ENCODE measurements at regions not wholly inside any gene's neighbourhood (a gene's known extent, or its start where the extent isn't known, plus 50 kb on each side); places are given as distances from the start of the nearest gene placed in this dataset.

- DNase-seq = no peak
- intact Hi-C loops (cut with DNase I; ENCODE audit: low total_unique reads) = no loop called here
- Histone ChIP-seq H3K9me3 (no peaks in the 10 kb centered on the region), H3K4me3 (no peak overlapping the region), H3K4me1 (no peaks in the 10 kb centered on the region), H3K36me3 (ENCODE audit: low read depth, missing control alignments) (no peaks in the 10 kb centered on the region), H3K27ac (no peak overlapping the region), H3K27me3 (no peaks in the 10 kb centered on the region)
- TF ChIP-seq CTCF (IDR thresholded peaks at IDR 0.05) (no peak), POLR2A (IDR thresholded peaks at IDR 0.05) (no peak)
- 78 to 89% methylated on average over 4 of the region's 4 CpGs for WGBS, 2 donors
Measured at GRCh38 chr6:747028-747427, 54.1 kb upstream of the EXOC2 start.

GRCh38 chr6:744666-745353, 51.9 kb upstream of the EXOC2 start:
- WGBS, 2 donors = 87 to 91% methylated on average over 7 of the region's 7 CpGs
- Histone ChIP-seq H3K4me3 (no peak overlapping the region), H3K27me3 (no peaks in the 10 kb centered on the region), H3K9me3 (no peaks in the 10 kb centered on the region), H3K36me3 (ENCODE audit: low read depth, missing control alignments) (no peaks in the 10 kb centered on the region), H3K27ac (no peak overlapping the region), H3K4me1 (no peaks in the 10 kb centered on the region)
- no peak for DNase-seq
- no peak for TF ChIP-seq POLR2A (IDR thresholded peaks at IDR 0.05)
- no peak for TF ChIP-seq CTCF (IDR thresholded peaks at IDR 0.05)
- intact Hi-C loops (cut with DNase I; ENCODE audit: low total_unique reads) = no loop called here

- no peak overlapping the region for H3K4me3 ChIP-seq
- no peak overlapping the region for H3K27ac ChIP-seq
- no peaks in the 10 kb centered on the region for H3K27me3 ChIP-seq
- TF ChIP-seq POLR2A (IDR thresholded peaks at IDR 0.05) (no peak), CTCF (IDR thresholded peaks at IDR 0.05) (no peak)
- no peaks in the 10 kb centered on the region for H3K36me3 ChIP-seq (ENCODE audit: low read depth, missing control alignments)
- H3K4me1 ChIP-seq = no peaks in the 10 kb centered on the region
- H3K9me3 ChIP-seq = no peaks in the 10 kb centered on the region
- DNase-seq = no peak
- 71 to 74% methylated on average over 4 of the region's 4 CpGs for WGBS, 2 donors
- intact Hi-C loops (cut with DNase I; ENCODE audit: low total_unique reads) = no loop called here
Measured at GRCh38 chr6:743320-744096, 50.6 kb upstream of the EXOC2 start.

All from testis (tissue), 2 donors.